PC-9 (cell line): ENCODE measurements at regions not wholly inside any gene's neighbourhood (a gene's known extent, or its start where the extent isn't known, plus 50 kb on each side); places are given as distances from the start of the nearest gene placed in this dataset.

Experiments used
- CTCF ChIP-seq: fragments of 200-600 bp; sonication (generic); conservative IDR thresholded peaks from 2 replicates; pipeline ENCODE4 v1.6.1; 2017; ENCODE audit warnings: mixed run types, antibody characterized with exemption, mild to moderate bottlenecking, moderate library complexity
- EZH2 ChIP-seq: fragments of 200-600 bp; sonication (generic); IDR thresholded peaks from 2 replicates; pipeline ENCODE4 v1.8.0; 2017; ENCODE audit warnings: antibody characterized with exemption, low read depth

- no peak for TF ChIP-seq CTCF
- no peak for TF ChIP-seq EZH2
Observed at GRCh38 chr3:103923907-103924306, 1442.8 kb upstream of the ALCAM start.
